Karpas-422 (cell line): ENCODE measurements at regions not wholly inside any gene's neighbourhood (a gene's known extent, or its start where the extent isn't known, plus 50 kb on each side); places are given as distances from the start of the nearest gene placed in this dataset.

Experiments used
- DNase-seq: peaks from one replicate; pipeline ENCODE4 v3.0.0-alpha.2; 2015
- H2AFZ ChIP-seq: fragments of 200-600 bp; sonication (generic); 2 replicates; pipeline ENCODE4 v1.6.1; 2014; ENCODE audit warnings: antibody characterized with exemption, low read length, mixed read lengths
- H3K27ac ChIP-seq: fragments of 200-600 bp; sonication (generic); 2 replicates; pipeline ENCODE4 v1.5.1; 2014; ENCODE audit warnings: mild to moderate bottlenecking, low read length, moderate library complexity
- H3K27me3 ChIP-seq: fragments of 200-600 bp; sonication (generic); 2 replicates; pipeline ENCODE4 v1.6.1; 2014; ENCODE audit warnings: low read length, mixed read lengths
- H3K36me3 ChIP-seq: fragments of 200-600 bp; sonication (generic); 2 replicates; pipeline ENCODE4 v1.6.1; 2014; ENCODE audit warnings: low read length, mixed read lengths; ENCODE audit not compliant: insufficient read depth
- H3K4me1 ChIP-seq: fragments of 200-600 bp; sonication (generic); 2 replicates; pipeline ENCODE4 v1.6.1; 2014; ENCODE audit warnings: mild to moderate bottlenecking, low read length, mixed read lengths
- H3K4me2 ChIP-seq: fragments of 200-600 bp; sonication (generic); 2 replicates; pipeline ENCODE4 v1.6.1; 2014; ENCODE audit warnings: low read length, low read depth, mild to moderate bottlenecking; ENCODE audit not compliant: poor library complexity, severe bottlenecking
- H3K4me3 ChIP-seq: fragments of 200-600 bp; sonication (generic); 2 replicates; pipeline ENCODE4 v1.5.1; 2014; ENCODE audit warnings: mild to moderate bottlenecking, antibody characterized with exemption, low read length, mixed read lengths
- H3K79me2 ChIP-seq: fragments of 200-600 bp; sonication (generic); 2 replicates; pipeline ENCODE4 v1.6.1; 2014; ENCODE audit warnings: mild to moderate bottlenecking, low read length, mixed read lengths
- H3K9ac ChIP-seq: fragments of 200-600 bp; sonication (generic); 2 replicates; pipeline ENCODE4 v1.6.0; 2014; ENCODE audit warnings: low read length
- H3K9me2 ChIP-seq: fragments of 200-600 bp; sonication (generic), shearing (Covaris generic); replicated peaks from 2 replicates; pipeline ENCODE4 v1.6.0; 2014; ENCODE audit warnings: mild to moderate bottlenecking, low read length, moderate library complexity; ENCODE audit not compliant: insufficient read depth
- H3K9me3 ChIP-seq: fragments of 300-700, 200-600 bp; sonication (generic); 2 replicates; pipeline ENCODE4 v1.6.1; 2014; ENCODE audit warnings: low read length, mixed read lengths
- H4K20me1 ChIP-seq: fragments of 200-600 bp; sonication (generic); 2 replicates; pipeline ENCODE4 v1.6.1; 2014; ENCODE audit warnings: mild to moderate bottlenecking, antibody characterized with exemption, low read length, low read depth; ENCODE audit not compliant: insufficient read depth

GRCh38 chr1:101460739-101461138 is 223.9 kb downstream of the S1PR1 start:
- no peak for DNase-seq
- no peak overlapping the region for H3K4me3 ChIP-seq
- no peaks in the 10 kb centered on the region for H3K27me3 ChIP-seq
- no peak overlapping the region for H2AFZ ChIP-seq
- H3K79me2 ChIP-seq, result no peaks in the 10 kb centered on the region
- H3K9me3 ChIP-seq, result no peaks in the 10 kb centered on the region
- H3K4me1 ChIP-seq, result no peaks in the 10 kb centered on the region
- H3K36me3 ChIP-seq, result no peaks in the 10 kb centered on the region
- H4K20me1 ChIP-seq, result no peaks in the 10 kb centered on the region
- H3K9me2 ChIP-seq, result no peaks in the 10 kb centered on the region
- H3K4me2 ChIP-seq, result no peak overlapping the region
- no peak overlapping the region for H3K9ac ChIP-seq
- no peak overlapping the region for H3K27ac ChIP-seq

GRCh38 chr1:101463195-101463594 is 226.4 kb downstream of the S1PR1 start:
- no peaks in the 10 kb centered on the region for H3K9me3 ChIP-seq
- no peaks in the 10 kb centered on the region for H3K79me2 ChIP-seq
- DNase-seq, result no peak
- no peak overlapping the region for H3K27ac ChIP-seq
- H3K27me3 ChIP-seq, result no peaks in the 10 kb centered on the region
- no peak overlapping the region for H3K4me2 ChIP-seq
- H3K36me3 ChIP-seq, result no peaks in the 10 kb centered on the region
- H3K4me1 ChIP-seq, result no peaks in the 10 kb centered on the region
- no peaks in the 10 kb centered on the region for H4K20me1 ChIP-seq
- no peak overlapping the region for H3K4me3 ChIP-seq
- no peak overlapping the region for H2AFZ ChIP-seq
- no peaks in the 10 kb centered on the region for H3K9me2 ChIP-seq
- H3K9ac ChIP-seq, result no peak overlapping the region

GRCh38 chr1:101465941-101466340 is 229.1 kb downstream of the S1PR1 start:
- Histone ChIP-seq H3K79me2 (no peaks in the 10 kb centered on the region), H3K4me1 (no peaks in the 10 kb centered on the region), H3K9ac (no peak overlapping the region), H2AFZ (no peak overlapping the region), H3K4me3 (no peak overlapping the region), H4K20me1 (no peaks in the 10 kb centered on the region), H3K9me3 (no peaks in the 10 kb centered on the region), H3K9me2 (no peaks in the 10 kb centered on the region), H3K4me2 (no peak overlapping the region), H3K36me3 (no peaks in the 10 kb centered on the region), H3K27me3 (no peaks in the 10 kb centered on the region), H3K27ac (no peak overlapping the region)
- DNase-seq, result no peak

GRCh38 chr1:101474039-101474665 is 237.3 kb downstream of the S1PR1 start:
- H3K4me2 ChIP-seq, result no peak overlapping the region
- no peaks in the 10 kb centered on the region for H3K36me3 ChIP-seq
- H3K27me3 ChIP-seq, result no peaks in the 10 kb centered on the region
- no peak overlapping the region for H2AFZ ChIP-seq
- H3K27ac ChIP-seq, result no peak overlapping the region
- no peaks in the 10 kb centered on the region for H3K79me2 ChIP-seq
- no peaks in the 10 kb centered on the region for H3K4me1 ChIP-seq
- peak; percentile 83 for DNase-seq
- H3K9ac ChIP-seq, result no peak overlapping the region
- H3K4me3 ChIP-seq, result no peak overlapping the region
- H3K9me2 ChIP-seq, result no peaks in the 10 kb centered on the region
- H3K9me3 ChIP-seq, result peaks cover 7% of the 10 kb centered on the region; the same call in 1 of the 2 replicates
- no peaks in the 10 kb centered on the region for H4K20me1 ChIP-seq

- no peak overlapping the region for H2AFZ ChIP-seq
Observed at GRCh38 chr1:101476541-101476940, 239.7 kb downstream of the S1PR1 start.

GRCh38 chr1:101479945-101480344 is 243.1 kb downstream of the S1PR1 start:
- Histone ChIP-seq H2AFZ (no peak overlapping the region), H3K79me2 (no peaks in the 10 kb centered on the region), H3K27me3 (no peaks in the 10 kb centered on the region), H3K4me1 (no peaks in the 10 kb centered on the region), H3K27ac (no peak overlapping the region), H3K9ac (no peak overlapping the region), H3K4me2 (no peak overlapping the region), H3K36me3 (no peaks in the 10 kb centered on the region), H3K4me3 (no peak overlapping the region), H4K20me1 (no peaks in the 10 kb centered on the region), H3K9me3 (no peaks in the 10 kb centered on the region), H3K9me2 (no peaks in the 10 kb centered on the region)
- DNase-seq, result no peak

More at GRCh38 chr1:101476541-101476940, 239.7 kb downstream of the S1PR1 start:
- no peak overlapping the region for H3K9ac ChIP-seq
- no peaks in the 10 kb centered on the region for H3K36me3 ChIP-seq
- no peaks in the 10 kb centered on the region for H4K20me1 ChIP-seq
- DNase-seq, result no peak
- H3K4me1 ChIP-seq, result no peaks in the 10 kb centered on the region
- H3K27me3 ChIP-seq, result no peaks in the 10 kb centered on the region
- H3K79me2 ChIP-seq, result no peaks in the 10 kb centered on the region
- no peak overlapping the region for H3K4me3 ChIP-seq
- no peaks in the 10 kb centered on the region for H3K9me2 ChIP-seq
- no peak overlapping the region for H3K4me2 ChIP-seq
- H3K9me3 ChIP-seq, result peaks cover 7% of the 10 kb centered on the region; the same call in 1 of the 2 replicates
- H3K27ac ChIP-seq, result no peak overlapping the region

GRCh38 chr1:101482306-101482705 is 245.5 kb downstream of the S1PR1 start:
- H3K4me3 ChIP-seq, result no peak overlapping the region
- no peak overlapping the region for H3K27ac ChIP-seq
- H3K9me3 ChIP-seq, result no peaks in the 10 kb centered on the region
- H3K4me1 ChIP-seq, result no peaks in the 10 kb centered on the region
- no peaks in the 10 kb centered on the region for H3K36me3 ChIP-seq
- no peaks in the 10 kb centered on the region for H3K9me2 ChIP-seq
- H3K27me3 ChIP-seq, result no peaks in the 10 kb centered on the region
- H3K79me2 ChIP-seq, result no peaks in the 10 kb centered on the region
- no peak for DNase-seq
- H4K20me1 ChIP-seq, result no peaks in the 10 kb centered on the region
- H3K9ac ChIP-seq, result no peak overlapping the region
- no peak overlapping the region for H3K4me2 ChIP-seq
- no peak overlapping the region for H2AFZ ChIP-seq

- H3K27ac ChIP-seq, result no peak overlapping the region
- H3K36me3 ChIP-seq, result no peaks in the 10 kb centered on the region
- H3K9me2 ChIP-seq, result no peaks in the 10 kb centered on the region
- H2AFZ ChIP-seq, result no peak overlapping the region
- no peak for DNase-seq
- H3K27me3 ChIP-seq, result no peaks in the 10 kb centered on the region
- no peaks in the 10 kb centered on the region for H3K4me1 ChIP-seq
- no peak overlapping the region for H3K4me2 ChIP-seq
- no peak overlapping the region for H3K9ac ChIP-seq
- H3K79me2 ChIP-seq, result no peaks in the 10 kb centered on the region
- H4K20me1 ChIP-seq, result no peaks in the 10 kb centered on the region
- H3K4me3 ChIP-seq, result no peak overlapping the region
- no peaks in the 10 kb centered on the region for H3K9me3 ChIP-seq
Observed at GRCh38 chr1:101483982-101484688, 247.3 kb downstream of the S1PR1 start.
